Endothelial cell of umbilical vein (primary cell): ENCODE measurements at regions not wholly inside any gene's neighbourhood (a gene's known extent, or its start where the extent isn't known, plus 50 kb on each side); places are given as distances from the start of the nearest gene placed in this dataset.

Experiments
- BruUV-seq: library from RNA; stranded (reverse); fragments of 400-500 nt; replicated peaks from 2 replicates; lab custom pipeline; 2021; lab: Mats Ljungman, UMichigan
- CTCF ChIA-PET: fragments of 300-600, 350-600 bp; sonication (Branson Sonifier 250); formaldehyde crosslinking; loops from one replicate; lab custom pipeline; 2021; ENCODE audit warnings: antibody characterized with exemption, inconsistent platforms; lab: Charles Lee
- POLR2A ChIA-PET: fragments of 300-600, 350-600 bp; sonication (Branson Sonifier 250); formaldehyde crosslinking; loops from one replicate; lab custom pipeline; 2021; ENCODE audit warnings: antibody characterized with exemption, inconsistent platforms; lab: Charles Lee
- DNase-seq: peaks from one replicate; pipeline ENCODE4 v3.0.0-alpha.2; 2011; ENCODE audit warnings: low read depth, low spot score
- FAIRE-seq: peaks from 2 replicates; lab custom pipeline; 2011; peaks lifted over from hg19 to GRCh38; lab: Jason Lieb, UNC
- H2AFZ ChIP-seq: 2 replicates; pipeline ENCODE4 v1.6.0; 2012; ENCODE audit warnings: low read depth, low read length, control low read depth, inconsistent platforms
- H3K27ac ChIP-seq: 2 replicates; pipeline ENCODE4 v1.5.1; 2011; ENCODE audit warnings: low read depth, mild to moderate bottlenecking, control low read depth, low read length, moderate library complexity; ENCODE audit not compliant: insufficient read depth
- H3K27me3 ChIP-seq, 2 experiments: 2 replicates each; pipeline versions ENCODE4 v1.6.0 to v1.6.1; 2011; ENCODE audit warnings: low read length in 2 of 2, mixed read lengths in 1 of 2; ENCODE audit not compliant: control insufficient read depth in 2 of 2, insufficient read depth in 2 of 2
- H3K36me3 ChIP-seq, 2 experiments: 2 replicates in 1 of 2; 3 replicates in 1 of 2; pipeline ENCODE4 v1.5.1; 2011; ENCODE audit warnings: low read length in 2 of 2, mild to moderate bottlenecking in 1 of 2, moderate library complexity in 1 of 2; ENCODE audit not compliant: control insufficient read depth in 2 of 2, insufficient read depth in 2 of 2; ENCODE audit errors: extremely low read depth in 1 of 2
- H3K4me1 ChIP-seq: 3 replicates; pipeline ENCODE4 v1.5.1; 2011; ENCODE audit warnings: mild to moderate bottlenecking, low read length; ENCODE audit not compliant: control insufficient read depth, insufficient read depth; ENCODE audit errors: extremely low read depth
- H3K4me2 ChIP-seq: 2 replicates; pipeline ENCODE4 v1.6.1; 2011; ENCODE audit warnings: low read length, control low read depth, mixed read lengths; ENCODE audit not compliant: insufficient read depth
- H3K4me3 ChIP-seq, 3 experiments: fragments of 200-600 bp in 1 of 3; sonication (generic), shearing (Covaris generic) in 1 of 3; replicated peaks in 1 of 3; 2 replicates each; pipeline ENCODE4 v1.5.1; 2011 to 2016; ENCODE audit warnings: control low read depth in 3 of 3, low read length in 3 of 3, mild to moderate bottlenecking in 2 of 3, inconsistent platforms in 1 of 3, low read depth in 1 of 3, moderate library complexity in 1 of 3; ENCODE audit not compliant: insufficient read depth in 1 of 3
- H3K79me2 ChIP-seq: 2 replicates; pipeline ENCODE4 v1.6.0; 2012; ENCODE audit warnings: low read length, inconsistent platforms; ENCODE audit not compliant: control insufficient read depth, insufficient read depth
- H3K9ac ChIP-seq: replicated peaks from 2 replicates; pipeline ENCODE3; 2011; ENCODE audit warnings: low read length, control low read depth; ENCODE audit not compliant: insufficient read depth; ENCODE audit errors: extremely low read depth
- H3K9me1 ChIP-seq: replicated peaks from 3 replicates; pipeline ENCODE4 v1.6.0; 2011; ENCODE audit warnings: mild to moderate bottlenecking, low read length; ENCODE audit not compliant: control insufficient read depth, insufficient read depth; ENCODE audit errors: extremely low read depth
- H3K9me3 ChIP-seq: replicated peaks from 2 replicates; pipeline ENCODE4 v1.5.1; 2012; ENCODE audit warnings: low read length, inconsistent platforms; ENCODE audit not compliant: control insufficient read depth, insufficient read depth
- H4K20me1 ChIP-seq: replicated peaks from 2 replicates; pipeline ENCODE3; 2011; ENCODE audit warnings: mild to moderate bottlenecking, low read length; ENCODE audit not compliant: control insufficient read depth, insufficient read depth; ENCODE audit errors: extremely low read depth
- EZH2 ChIP-seq: IDR thresholded peaks from 2 replicates; pipeline ENCODE4 v1.6.1; 2012; ENCODE audit warnings: borderline replicate concordance, low read depth, mild to moderate bottlenecking, moderate library complexity, low read length, inconsistent platforms; ENCODE audit not compliant: severe bottlenecking
- GATA2 ChIP-seq: IDR thresholded peaks from 2 replicates; pipeline ENCODE4 v1.7.0; 2011; ENCODE audit warnings: low read depth, mild to moderate bottlenecking, moderate library complexity, mixed read lengths, low read length; ENCODE audit not compliant: insufficient read length, insufficient read depth
- JUN ChIP-seq: IDR thresholded peaks from 2 replicates; pipeline ENCODE4 v1.6.1; 2011; ENCODE audit warnings: borderline replicate concordance, low read depth; ENCODE audit not compliant: insufficient read length, insufficient read depth
- POLR2AphosphoS5 ChIP-seq: IDR thresholded peaks from 2 replicates; pipeline ENCODE4 v1.6.1; 2012; ENCODE audit warnings: low read depth, mild to moderate bottlenecking, control low read depth, low read length, moderate library complexity; ENCODE audit not compliant: insufficient read depth
- dilution Hi-C: fragments of 300-500 bp; cut with MboI; formaldehyde crosslinking; loops from one replicate; pipeline ENCODE4 v1.15.0; 2019; ENCODE audit warnings: low sequenced_read_pairs; ENCODE audit not compliant: extremely low pct_ligation_motif_present
- intact Hi-C: fragments of 100-400 bp; cut with micrococcal nuclease; formaldehyde crosslinking; loops from one replicate; pipeline ENCODE4 v1.10.0; 2022
- TF ChIP-seq, protein P1 (sequence below): IDR thresholded peaks from 2 replicates; pipeline ENCODE4 v1.6.1; 2011; ENCODE audit not compliant: insufficient read depth, insufficient read length
- TF ChIP-seq, protein P2 (sequence below), 2 donors: IDR thresholded peaks; 1 replicate in 1 of 2; 2 replicates in 1 of 2; pipeline ENCODE4 v1.5.1; 2011; ENCODE audit warnings: low read length in 2 of 2, mild to moderate bottlenecking in 2 of 2, moderate library complexity in 2 of 2, control low read depth in 1 of 2, inconsistent platforms in 1 of 2, low read depth in 1 of 2; ENCODE audit not compliant: insufficient read depth in 1 of 2; ENCODE audit errors: extremely low read depth in 1 of 2

- FAIRE-seq (no peak), DNase-seq (no peak)
- BruUV-seq, result no TSS peak
- no peaks in the 10 kb centered on the region for H3K4me1 ChIP-seq
- TF ChIP-seq, protein P1, sequence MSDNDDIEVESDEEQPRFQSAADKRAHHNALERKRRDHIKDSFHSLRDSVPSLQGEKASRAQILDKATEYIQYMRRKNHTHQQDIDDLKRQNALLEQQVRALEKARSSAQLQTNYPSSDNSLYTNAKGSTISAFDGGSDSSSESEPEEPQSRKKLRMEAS, result no peak
- no peak for TF ChIP-seq POLR2AphosphoS5
- TF ChIP-seq EZH2, result no peak
- TF ChIP-seq, protein P2, sequence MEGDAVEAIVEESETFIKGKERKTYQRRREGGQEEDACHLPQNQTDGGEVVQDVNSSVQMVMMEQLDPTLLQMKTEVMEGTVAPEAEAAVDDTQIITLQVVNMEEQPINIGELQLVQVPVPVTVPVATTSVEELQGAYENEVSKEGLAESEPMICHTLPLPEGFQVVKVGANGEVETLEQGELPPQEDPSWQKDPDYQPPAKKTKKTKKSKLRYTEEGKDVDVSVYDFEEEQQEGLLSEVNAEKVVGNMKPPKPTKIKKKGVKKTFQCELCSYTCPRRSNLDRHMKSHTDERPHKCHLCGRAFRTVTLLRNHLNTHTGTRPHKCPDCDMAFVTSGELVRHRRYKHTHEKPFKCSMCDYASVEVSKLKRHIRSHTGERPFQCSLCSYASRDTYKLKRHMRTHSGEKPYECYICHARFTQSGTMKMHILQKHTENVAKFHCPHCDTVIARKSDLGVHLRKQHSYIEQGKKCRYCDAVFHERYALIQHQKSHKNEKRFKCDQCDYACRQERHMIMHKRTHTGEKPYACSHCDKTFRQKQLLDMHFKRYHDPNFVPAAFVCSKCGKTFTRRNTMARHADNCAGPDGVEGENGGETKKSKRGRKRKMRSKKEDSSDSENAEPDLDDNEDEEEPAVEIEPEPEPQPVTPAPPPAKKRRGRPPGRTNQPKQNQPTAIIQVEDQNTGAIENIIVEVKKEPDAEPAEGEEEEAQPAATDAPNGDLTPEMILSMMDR (IDR thresholded peaks at IDR 0.05; ENCODE audit: extremely low read depth in 1 of 2, insufficient read depth in 1 of 2, low read depth in 1 of 2, low read length in 2 of 2), result no peak
- no peak for TF ChIP-seq JUN
- no peak for TF ChIP-seq GATA2
- H3K4me3 ChIP-seq, result no peak overlapping the region
- H3K9me1 ChIP-seq, result no peaks in the 10 kb centered on the region
- no peaks in the 10 kb centered on the region for H3K36me3 ChIP-seq
- intact Hi-C loops (no loop called here), dilution Hi-C loops (no loop called here)
- no peaks in the 10 kb centered on the region for H3K9me3 ChIP-seq
- ChIA-PET POLR2A (no interaction called here), CTCF (interaction anchor here (1.3 to 2.8 kb wide), 2 partner anchors 10 to 953 kb away, joined by 3 to 7 read pairs; no protein-coding TSS in a partner anchor)
- no peaks in the 10 kb centered on the region for H3K27me3 ChIP-seq
- no peak overlapping the region for H3K9ac ChIP-seq
- H4K20me1 ChIP-seq, result no peaks in the 10 kb centered on the region
- no peaks in the 10 kb centered on the region for H3K79me2 ChIP-seq
- H3K4me2 ChIP-seq, result no peak overlapping the region
- H2AFZ ChIP-seq, result no peak overlapping the region
- no peak overlapping the region for H3K27ac ChIP-seq
These were observed 107.4 kb upstream of the FAM204A start for GRCh38 chr10:118449521-118449920.
